ENCODE measurements at regions not wholly inside any gene's neighbourhood (a gene's known extent, or its start where the extent isn't known, plus 50 kb on each side); places are given as distances from the start of the nearest gene placed in this dataset.
"Not testable (repeated sequence)": the region's sequence is repeated elsewhere in the genome, so short reads cannot be mapped to it uniquely, and the experiment has no call there.

DNA sequence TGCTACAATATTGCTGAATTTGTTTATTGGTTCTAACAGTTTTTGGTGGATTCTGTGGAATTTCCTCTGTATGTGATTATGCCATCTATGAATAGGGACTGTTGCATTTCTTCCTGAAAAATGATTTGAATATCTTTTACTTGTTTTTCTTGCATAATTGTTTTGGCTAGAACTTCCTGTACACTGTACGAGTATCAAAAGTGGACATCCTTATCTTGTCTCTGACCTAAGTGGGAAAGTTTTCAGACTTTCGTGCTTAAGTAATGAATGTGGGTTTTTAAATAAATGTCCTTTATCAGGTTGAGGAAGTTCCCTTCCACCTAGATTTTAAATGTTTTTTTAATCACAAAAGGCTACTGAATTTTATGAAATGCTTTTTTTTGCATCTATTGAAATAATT lies 203.8 kb upstream of the ATP10A start:
- intact Hi-C loops (cut with DNase I): no loop called here
- ATAC-seq (ENCODE audit: poor library complexity): no peak
- no peak for DNase-seq

DNA sequence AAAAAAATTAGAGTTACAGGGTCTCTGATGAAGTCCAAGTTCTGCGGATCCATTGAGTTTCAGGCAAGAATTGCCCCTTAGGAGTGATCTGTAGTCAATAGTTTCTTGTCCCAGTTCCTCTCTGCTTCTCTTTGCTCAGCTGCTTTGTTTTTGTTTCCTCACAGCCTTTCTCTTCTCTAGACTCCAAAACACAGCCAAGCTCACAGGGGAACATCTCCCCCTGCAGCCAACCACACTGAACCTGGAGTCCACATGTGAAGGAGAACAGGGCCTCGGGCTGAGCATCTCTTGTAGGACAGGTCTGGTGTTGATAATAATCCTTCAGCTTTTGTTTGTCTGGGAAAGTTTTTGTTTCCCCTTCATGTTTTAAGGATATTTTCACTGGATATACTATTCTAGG lies 202.6 kb upstream of the ATP10A start:
- ATAC-seq (ENCODE audit: poor library complexity) (no peak), DNase-seq (no peak)
- intact Hi-C loops (cut with DNase I): no loop called here

DNA sequence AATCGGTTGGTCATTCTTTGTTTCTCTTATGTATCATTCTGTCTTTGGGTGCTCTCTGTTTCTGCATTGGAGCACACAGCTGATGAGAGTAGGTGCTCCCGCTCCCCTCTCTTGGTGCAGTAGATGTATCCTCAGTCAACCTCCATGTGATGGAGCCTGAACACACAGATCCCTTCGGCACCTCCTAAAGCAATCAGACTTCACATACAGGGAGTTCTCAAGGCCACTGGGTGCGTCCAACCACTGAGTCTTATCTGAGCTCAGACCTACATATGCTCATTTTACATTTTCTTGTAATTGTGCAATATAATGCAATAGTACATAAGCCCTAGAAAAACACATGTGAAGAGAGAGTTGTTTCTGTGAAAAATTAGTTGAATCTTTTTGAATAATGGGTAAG lies 198.1 kb upstream of the ATP10A start:
- ATAC-seq (ENCODE audit: poor library complexity): no peak
- DNase-seq: no peak
- intact Hi-C loops (cut with DNase I): no loop called here

DNA sequence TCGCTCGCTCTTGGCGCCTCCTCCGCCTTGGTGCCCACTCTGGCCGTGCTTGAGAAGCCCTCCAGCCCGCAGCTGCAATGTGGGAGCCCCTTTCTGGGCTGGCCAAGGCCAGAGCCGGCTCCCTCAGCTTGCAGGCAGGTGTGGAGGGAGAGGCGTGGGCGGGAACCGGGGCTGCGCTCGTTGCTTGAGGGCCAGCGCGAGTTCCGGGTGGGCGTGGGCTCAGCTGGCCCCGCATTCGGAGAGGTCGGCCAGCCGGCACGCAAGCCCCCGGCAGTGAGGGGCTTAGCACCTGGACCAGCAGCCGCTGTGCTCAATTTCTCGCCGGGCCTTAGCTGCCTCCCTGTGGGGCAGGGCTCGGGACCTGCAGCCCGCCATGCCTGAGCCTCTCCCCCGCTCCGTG lies 193.6 kb upstream of the ATP10A start:
- ATAC-seq (ENCODE audit: poor library complexity); DNase-seq; intact Hi-C loops (cut with DNase I): not testable (repeated sequence)

DNA sequence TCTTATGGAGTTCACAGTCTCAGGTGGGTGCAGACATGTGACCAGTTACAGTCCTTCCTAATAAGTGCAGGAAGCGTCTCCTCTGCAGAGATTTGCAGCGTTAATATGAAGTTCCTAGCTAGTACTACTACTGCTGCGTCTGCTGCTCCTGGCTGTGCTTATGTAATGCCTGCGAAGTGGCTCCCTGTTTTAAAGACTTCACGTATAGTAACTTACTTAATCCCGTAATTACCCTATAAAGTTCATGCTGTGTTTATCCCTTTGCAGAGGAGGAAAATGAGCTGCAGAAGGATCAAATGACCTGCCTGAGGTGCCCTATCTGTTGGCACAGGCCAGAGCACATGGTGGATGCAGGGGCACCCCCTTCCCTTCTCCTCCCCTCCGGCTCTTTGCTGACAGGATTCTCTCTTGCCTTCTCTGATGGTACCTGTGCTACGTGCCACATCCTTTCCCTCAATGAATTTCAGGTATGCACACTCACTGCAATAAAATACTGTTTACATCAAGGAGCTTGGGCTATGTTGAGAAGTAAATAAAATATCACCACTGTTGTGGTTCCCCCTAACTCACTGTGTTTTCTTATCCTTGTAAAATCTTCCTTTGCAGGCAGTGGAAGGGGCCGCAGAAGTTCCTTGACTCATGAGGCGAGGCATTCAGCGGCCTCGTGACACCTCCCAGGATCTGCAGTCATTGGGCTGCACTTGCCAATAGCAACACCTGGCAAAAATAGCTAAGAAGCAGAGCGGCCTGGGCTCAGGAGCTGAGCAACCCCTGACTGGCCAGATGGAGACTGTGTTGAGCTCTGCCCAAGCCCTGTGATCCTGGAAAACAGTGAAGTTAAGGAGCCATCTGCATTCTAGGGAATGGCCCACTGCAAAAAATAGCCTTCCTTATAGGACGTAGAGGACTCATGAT lies 188.9 kb upstream of the ATP10A start:
- ATAC-seq (ENCODE audit: poor library complexity) (peak; percentile 53), DNase-seq (peak; percentile 44)
- intact Hi-C loops (cut with DNase I): no loop called here

DNA sequence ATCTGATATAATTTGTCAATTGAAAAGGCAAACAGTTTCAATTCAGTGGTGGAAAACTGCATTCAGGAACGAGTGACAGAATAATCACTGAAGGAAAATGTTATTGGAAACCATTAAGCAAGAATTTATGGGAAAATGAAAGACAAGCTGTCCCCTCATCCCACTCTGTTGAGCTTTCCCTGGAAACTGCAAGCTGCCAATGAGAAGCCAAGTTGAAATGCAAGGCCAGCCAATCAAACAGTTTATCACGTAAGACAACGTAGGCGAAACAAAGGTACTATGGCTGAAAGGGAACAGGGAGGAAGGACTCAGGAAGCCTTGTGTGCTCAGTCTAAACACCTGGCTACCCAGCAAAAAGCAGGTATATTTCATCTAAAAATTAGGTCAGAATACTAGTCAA lies 187.9 kb upstream of the ATP10A start:
- intact Hi-C loops (cut with DNase I): no loop called here
- no peak for DNase-seq
- no peak for ATAC-seq (ENCODE audit: poor library complexity)

DNA sequence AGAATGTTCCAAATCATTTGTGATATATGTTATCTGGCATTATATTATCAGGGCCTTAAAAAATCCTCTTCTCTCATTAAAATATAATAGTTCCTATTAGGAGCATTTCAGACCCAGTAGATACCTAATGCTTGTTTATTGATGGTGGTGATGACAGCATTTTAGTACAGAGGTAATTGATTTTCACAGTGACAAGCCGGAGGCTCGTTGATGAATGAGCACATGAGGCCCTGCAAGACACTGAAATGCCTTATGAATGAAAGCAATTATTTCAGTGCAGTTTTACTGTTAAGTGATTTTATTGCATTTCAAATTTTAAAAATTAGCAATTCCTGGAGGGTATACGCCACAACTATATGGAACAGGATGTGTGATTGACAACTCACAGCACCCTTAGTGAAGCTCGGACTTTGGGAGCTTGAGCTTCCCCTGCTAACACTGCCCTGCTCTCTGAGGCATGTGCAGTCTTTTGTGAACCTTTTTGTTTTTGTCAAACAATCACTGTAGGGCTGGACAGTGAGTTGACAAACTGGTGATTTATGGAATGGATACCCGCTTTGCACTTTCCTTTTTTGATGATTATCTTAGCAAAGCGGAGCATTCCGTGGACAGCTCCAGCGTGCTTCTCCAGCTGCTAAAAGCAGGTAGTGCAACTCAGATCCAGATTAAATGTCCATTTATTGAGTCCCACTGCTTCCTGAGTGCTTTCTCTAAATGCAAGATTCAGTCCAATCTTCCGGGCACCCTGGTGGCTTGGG lies 187.0 kb upstream of the ATP10A start:
- ATAC-seq (ENCODE audit: poor library complexity) (no peak), DNase-seq (no peak)
- intact Hi-C loops (cut with DNase I): no loop called here

DNA sequence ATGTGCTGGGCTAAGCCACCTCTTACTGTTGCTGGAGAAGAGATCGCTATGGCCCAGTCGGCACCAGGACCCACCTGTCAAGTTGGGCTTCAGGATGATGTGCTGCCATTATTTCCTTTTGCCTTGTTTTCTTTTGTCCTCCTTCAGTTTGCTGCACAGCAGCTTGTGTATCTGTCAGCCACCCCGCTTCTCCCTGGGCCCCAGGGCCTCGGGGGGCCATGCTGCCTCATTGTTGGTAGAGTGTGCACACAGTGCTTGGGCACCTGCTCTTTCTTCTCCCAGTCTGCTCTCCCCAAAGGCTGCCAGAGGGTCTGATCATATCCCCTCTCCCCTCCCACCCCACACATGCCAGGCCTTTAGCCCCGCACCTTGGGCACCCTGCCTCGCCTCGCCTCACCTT lies 185.5 kb upstream of the ATP10A start:
- ATAC-seq (ENCODE audit: poor library complexity): no peak
- DNase-seq: no peak
- intact Hi-C loops (cut with DNase I): no loop called here

DNA sequence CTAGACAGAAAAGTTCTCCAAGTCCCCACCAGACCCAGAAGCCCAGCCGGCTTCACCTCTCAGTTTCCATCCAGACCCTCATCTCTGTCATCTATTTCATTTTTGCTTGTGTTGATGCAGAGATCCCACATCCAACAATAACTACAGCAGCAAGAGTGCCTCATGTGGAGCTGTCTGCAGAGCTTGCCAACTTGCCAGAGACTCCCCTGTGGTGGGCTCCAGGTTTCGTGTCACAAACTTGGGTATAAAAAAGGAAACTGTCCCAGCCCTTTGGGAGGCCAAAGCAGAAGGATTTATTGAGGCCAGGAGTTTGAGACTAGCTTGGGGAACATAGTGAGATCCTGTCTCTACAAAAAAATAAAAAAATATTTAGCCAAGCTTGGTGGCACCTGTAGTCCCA lies 182.4 kb upstream of the ATP10A start:
- intact Hi-C loops (cut with DNase I): no loop called here
- ATAC-seq (ENCODE audit: poor library complexity): no peak

DNA sequence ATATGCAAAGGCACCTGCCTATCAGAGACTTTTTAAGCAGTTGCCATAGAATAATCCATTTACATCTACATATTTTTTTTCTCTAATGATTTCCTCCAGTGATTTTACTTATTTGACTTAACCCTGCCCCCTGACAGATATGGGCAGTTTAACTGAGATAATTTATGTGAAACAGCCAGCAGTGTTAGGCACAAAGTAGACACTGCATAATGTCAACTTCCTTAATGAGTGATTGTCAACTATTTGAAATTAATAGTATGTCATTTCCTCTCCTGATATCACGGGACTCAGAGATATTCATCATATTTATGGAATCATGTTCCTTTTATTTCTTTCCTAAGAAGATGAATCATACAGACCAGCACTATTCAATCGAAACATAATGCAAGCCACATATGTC lies 179.9 kb upstream of the ATP10A start:
- no peak for ATAC-seq (ENCODE audit: poor library complexity)
- intact Hi-C loops (cut with DNase I): no loop called here
- no peak for DNase-seq

More for the DNA sequence above, 182.4 kb upstream of the ATP10A start:
- DNase-seq: no peak

DNA sequence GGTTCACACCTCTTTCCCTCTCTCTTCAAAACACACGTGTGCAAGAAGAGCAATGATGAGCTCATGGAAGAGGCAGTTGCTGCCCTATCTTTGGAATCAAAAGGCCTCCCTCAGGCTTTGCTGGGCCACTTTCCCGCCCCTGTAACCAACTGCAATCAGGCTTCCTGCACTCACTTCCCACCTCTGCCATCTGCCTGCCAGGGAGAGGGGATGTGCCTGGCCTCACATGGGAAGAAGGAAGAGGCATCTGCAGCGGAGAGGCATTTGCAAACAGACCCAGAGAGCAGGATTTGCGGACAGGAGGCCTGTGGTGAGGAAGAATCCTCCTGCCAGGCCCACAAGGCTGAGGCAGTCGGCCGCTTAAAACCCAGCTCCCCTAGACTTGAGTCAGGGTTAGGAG lies 175.6 kb upstream of the ATP10A start:
- DNase-seq: no peak
- intact Hi-C loops (cut with DNase I): no loop called here
- no peak for ATAC-seq (ENCODE audit: poor library complexity)

DNA sequence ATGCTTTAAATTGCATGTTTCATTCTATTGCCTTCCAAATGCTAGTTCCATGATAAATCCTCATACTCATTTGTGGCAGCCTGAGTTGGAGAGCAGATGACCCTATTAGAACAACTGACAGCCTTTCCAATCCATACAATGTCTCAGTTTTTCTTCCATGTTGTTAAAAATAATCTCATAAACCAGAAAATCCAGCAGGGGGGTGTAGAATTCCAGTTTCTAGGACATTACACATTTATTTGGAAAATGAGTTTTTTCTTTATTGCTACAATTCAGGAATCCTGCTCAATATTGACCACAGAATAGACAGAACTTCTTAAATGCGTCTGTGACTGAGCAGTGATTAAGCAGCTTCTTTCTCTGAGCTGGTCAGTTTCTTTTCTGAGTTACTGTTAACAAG lies 174.2 kb upstream of the ATP10A start:
- DNase-seq (no peak), ATAC-seq (ENCODE audit: poor library complexity) (no peak)
- intact Hi-C loops (cut with DNase I): no loop called here

DNA sequence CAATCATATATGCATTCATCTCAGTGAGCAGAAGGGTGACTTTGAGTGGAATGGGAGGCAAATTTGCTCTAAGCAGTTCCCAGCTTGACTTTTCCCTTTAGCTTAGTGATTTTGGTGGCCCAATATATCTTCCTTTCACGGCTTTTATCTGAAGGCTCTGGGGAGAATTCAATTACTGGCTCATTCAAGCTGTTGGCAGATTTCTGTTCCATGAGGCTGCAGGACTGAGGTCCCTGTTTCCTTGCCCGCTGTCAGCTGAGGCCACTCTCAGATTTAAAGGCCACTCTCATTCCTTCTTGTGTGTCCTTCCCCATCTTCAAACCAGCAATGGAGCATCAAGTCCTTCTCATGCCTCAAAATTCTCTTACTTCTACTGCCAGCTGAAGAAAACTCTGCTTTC lies 170.4 kb upstream of the ATP10A start:
- ATAC-seq (ENCODE audit: poor library complexity) (no peak), DNase-seq (no peak)
- intact Hi-C loops (cut with DNase I): no loop called here

DNA sequence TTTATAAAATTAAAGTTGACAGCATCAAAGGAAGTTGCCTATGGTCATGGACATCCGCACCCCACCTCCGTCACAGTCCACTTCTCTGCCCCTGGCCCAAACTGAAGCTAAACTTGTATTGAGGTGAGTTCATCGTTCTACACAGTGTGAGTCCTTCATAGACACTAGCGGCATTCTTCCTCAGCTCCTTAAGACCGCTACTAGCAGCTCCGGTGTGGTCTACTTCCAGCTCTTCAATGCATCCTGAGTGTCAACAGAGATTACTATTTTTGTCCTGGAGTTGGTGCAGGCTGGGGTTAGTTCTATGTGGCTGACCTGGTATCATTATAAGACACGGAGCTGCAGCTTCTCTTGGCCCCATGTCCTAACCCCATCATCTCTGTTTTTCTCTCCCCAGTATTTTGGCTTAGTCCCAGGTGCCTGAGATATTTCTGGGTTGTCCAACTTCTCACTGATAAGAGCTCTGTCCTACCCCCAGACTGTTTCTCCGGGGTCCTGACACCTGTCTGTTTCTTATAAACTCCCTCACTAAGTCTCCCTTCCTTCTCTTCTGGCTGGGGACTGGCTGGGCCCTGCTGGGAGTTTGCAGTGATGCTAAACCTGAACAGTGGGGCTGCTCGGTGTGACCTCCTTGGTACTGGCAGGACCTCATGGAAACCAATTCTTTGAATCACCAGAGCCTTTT lies 169.2 kb upstream of the ATP10A start:
- ATAC-seq (ENCODE audit: poor library complexity) (no peak), DNase-seq (no peak)
- intact Hi-C loops (cut with DNase I): no loop called here

DNA sequence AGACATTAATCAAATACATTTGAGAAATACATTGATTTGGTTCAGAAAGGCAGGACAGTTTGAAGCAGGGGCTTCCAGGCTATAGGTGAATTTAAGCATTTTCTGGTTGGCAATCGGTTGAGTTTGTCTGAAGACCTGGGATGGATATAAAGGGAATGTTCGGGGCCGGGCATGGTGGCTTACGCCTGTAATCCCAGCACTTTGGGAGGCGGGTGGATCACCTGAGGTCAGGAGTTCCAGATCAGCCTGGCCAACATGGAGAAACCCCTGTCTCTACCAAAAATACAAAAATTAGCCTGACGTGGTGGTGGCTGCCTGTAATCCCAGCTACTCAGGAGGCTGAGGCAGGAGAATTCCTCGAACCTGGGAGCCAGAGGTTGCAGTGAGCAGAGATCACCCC lies 166.5 kb upstream of the ATP10A start:
- ATAC-seq (ENCODE audit: poor library complexity); intact Hi-C loops (cut with DNase I); DNase-seq: not testable (repeated sequence)

DNA sequence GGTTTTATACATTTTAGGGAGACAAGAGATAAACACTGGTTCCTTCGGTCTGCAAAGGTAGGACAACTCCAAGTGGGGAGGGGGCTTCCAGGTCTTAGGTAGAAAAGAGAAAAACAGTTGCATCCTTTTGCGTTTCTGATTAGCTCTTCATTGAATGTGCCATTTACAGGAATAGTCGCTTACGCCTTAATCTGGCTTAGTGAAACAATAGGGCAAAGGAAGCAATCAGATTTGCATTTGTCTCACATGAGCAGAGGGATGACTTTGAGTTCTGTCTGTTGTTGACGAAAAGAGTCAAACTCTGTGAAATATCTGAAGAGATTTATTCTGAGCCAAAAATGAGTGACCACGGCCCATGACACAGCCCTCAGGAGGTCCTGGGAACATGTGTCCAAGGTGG lies 166.0 kb upstream of the ATP10A start:
- no peak for DNase-seq
- no peak for ATAC-seq (ENCODE audit: poor library complexity)
- intact Hi-C loops (cut with DNase I): no loop called here

DNA sequence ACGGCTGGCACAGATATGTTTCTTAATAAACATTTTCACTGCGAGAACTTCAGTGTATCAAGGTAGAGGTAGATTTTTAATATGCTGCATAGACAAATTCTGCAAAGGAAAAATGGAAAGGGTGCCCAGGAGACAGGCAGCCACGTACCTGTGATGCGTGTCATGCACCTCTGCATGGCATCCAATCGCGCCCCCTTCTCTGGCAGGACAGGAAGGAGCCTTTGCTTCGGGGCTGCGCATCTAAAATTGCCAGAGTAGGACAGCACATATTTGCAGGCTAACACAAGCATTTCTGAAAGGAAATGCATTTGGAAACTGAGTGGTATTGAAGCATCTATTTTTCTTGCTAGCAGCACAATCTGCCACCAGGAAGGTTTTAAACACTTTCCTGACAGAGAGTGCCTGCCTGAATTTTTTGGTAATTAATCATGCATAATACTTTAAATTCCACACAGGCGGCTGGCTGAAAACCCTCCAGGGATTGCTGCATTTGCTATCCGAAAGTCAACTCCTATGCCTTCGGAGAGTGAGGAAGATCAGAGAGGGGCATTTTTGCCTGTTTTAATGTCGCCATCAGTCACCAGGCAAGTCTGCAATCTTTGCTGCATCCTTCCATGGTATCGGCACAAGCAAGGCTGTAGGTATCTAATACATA lies 165.1 kb upstream of the ATP10A start:
- intact Hi-C loops (cut with DNase I): no loop called here
- ATAC-seq (ENCODE audit: poor library complexity) (no peak), DNase-seq (no peak)

DNA sequence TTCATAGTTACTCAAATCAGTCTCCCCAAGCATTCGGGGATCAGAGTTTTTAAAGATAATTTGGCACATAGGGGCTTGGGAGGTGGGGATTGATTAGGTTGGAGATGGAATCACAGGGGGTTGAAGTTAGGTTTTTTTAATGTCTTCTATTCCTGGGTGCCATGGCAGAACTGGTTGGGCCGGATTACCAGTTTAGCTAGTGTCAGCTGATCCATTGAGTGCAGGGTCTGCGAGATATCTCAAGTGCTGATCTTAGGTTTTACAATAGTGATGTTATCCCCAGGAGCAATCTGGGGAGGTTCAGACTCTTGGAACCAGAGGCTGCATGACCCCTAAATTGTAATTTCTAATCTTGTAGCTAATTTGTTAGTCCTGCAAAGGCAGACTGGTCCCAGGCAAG lies 163.5 kb upstream of the ATP10A start:
- DNase-seq; ATAC-seq (ENCODE audit: poor library complexity): not testable (repeated sequence)

DNA sequence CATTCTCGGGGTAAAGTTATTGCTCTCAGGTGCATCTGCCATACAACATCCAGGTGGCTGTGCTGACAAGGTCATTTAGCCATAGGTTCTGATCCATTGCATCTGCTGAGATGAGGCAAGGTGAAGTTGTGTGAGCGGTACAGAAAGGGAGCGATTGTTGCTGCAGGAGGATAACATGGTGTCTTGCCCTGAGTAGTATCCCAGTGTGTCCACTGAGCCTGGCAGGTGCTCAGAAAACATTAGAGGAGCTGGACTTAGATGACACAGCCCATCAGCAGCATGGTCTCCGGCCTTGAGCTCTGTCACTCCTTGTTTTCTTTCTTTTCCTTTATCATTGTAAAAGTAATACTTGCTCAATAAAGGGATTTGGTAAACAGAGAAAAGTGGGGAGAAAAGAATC lies 161.1 kb upstream of the ATP10A start:
- intact Hi-C loops (cut with DNase I): no loop called here
- no peak for ATAC-seq (ENCODE audit: poor library complexity)
- DNase-seq: no peak

More for the DNA sequence above, 163.5 kb upstream of the ATP10A start:
- intact Hi-C loops (cut with DNase I): not testable (repeated sequence)
